ENCODE measurements at regions not wholly inside any gene's neighbourhood (a gene's known extent, or its start where the extent isn't known, plus 50 kb on each side); places are given as distances from the start of the nearest gene placed in this dataset.

- TF ChIP-seq CTCF (optimal IDR thresholded peaks at IDR 0.05 in 1 of 3, IDR thresholded peaks at IDR 0.05 in 1 of 3, conservative IDR thresholded peaks at IDR 0.05 in 1 of 3; ENCODE audit: extremely low read depth in 1 of 3, insufficient read depth in 2 of 3, low read length in 3 of 3) (no peak), EZH2 (IDR thresholded peaks at IDR 0.05; ENCODE audit: low read length) (no peak)
Measured at GRCh38 chr16:26644912-26645543, 421.7 kb upstream of the C16orf82 start.
